Panc1 (cell line): ENCODE measurements at regions not wholly inside any gene's neighbourhood (a gene's known extent, or its start where the extent isn't known, plus 50 kb on each side); places are given as distances from the start of the nearest gene placed in this dataset.

Experiments used
- POLR2AphosphoS5 ChIP-seq: IDR thresholded peaks from 2 replicates; pipeline ENCODE4 v1.6.1; 2012; ENCODE audit warnings: mild to moderate bottlenecking, low read depth, low read length, moderate library complexity
- TCF7L2 ChIP-seq: IDR thresholded peaks from 2 replicates; pipeline ENCODE4 v1.6.1; 2011; ENCODE audit warnings: mild to moderate bottlenecking, low read depth, low read length, inconsistent platforms
- TF ChIP-seq, protein P1 (sequence below), 2 experiments: IDR thresholded peaks; 2 replicates each; pipeline ENCODE4 v1.6.1; 2011 to 2012; ENCODE audit warnings: low read depth in 2 of 2, control low read depth in 1 of 2, low read length in 1 of 2, mild to moderate bottlenecking in 1 of 2, moderate library complexity in 1 of 2; ENCODE audit not compliant: insufficient read depth in 1 of 2
- TF ChIP-seq, protein P2 (sequence below): fragments of 450-650 bp; IDR thresholded peaks from 2 replicates; pipeline ENCODE4 v1.5.1; 2017; ENCODE audit warnings: mild to moderate bottlenecking

DNA sequence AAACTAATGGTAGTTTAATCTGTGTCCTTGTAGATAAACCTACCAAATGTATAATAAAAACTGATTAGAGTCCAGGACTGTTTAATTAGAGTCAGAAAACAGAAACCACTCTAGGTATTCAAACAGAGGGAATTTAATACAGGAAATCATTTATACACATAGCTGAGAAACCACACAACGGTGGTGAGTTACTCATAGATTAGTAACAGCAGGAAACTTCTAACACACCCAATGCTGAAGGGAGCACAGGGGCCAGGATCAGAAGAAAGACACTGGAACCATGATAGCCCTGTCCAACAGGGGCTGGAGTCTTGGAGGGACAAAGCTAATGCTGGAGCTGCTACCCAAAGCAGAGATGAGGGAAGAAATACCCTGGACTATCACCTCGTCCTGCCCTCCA lies 321.0 kb downstream of the ACTL7B start:
- TF ChIP-seq, protein P1, sequence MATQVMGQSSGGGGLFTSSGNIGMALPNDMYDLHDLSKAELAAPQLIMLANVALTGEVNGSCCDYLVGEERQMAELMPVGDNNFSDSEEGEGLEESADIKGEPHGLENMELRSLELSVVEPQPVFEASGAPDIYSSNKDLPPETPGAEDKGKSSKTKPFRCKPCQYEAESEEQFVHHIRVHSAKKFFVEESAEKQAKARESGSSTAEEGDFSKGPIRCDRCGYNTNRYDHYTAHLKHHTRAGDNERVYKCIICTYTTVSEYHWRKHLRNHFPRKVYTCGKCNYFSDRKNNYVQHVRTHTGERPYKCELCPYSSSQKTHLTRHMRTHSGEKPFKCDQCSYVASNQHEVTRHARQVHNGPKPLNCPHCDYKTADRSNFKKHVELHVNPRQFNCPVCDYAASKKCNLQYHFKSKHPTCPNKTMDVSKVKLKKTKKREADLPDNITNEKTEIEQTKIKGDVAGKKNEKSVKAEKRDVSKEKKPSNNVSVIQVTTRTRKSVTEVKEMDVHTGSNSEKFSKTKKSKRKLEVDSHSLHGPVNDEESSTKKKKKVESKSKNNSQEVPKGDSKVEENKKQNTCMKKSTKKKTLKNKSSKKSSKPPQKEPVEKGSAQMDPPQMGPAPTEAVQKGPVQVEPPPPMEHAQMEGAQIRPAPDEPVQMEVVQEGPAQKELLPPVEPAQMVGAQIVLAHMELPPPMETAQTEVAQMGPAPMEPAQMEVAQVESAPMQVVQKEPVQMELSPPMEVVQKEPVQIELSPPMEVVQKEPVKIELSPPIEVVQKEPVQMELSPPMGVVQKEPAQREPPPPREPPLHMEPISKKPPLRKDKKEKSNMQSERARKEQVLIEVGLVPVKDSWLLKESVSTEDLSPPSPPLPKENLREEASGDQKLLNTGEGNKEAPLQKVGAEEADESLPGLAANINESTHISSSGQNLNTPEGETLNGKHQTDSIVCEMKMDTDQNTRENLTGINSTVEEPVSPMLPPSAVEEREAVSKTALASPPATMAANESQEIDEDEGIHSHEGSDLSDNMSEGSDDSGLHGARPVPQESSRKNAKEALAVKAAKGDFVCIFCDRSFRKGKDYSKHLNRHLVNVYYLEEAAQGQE (IDR thresholded peaks at IDR 0.05; ENCODE audit: insufficient read depth in 1 of 2, low read depth in 2 of 2, low read length in 1 of 2): no peak
- TF ChIP-seq, protein P2, sequence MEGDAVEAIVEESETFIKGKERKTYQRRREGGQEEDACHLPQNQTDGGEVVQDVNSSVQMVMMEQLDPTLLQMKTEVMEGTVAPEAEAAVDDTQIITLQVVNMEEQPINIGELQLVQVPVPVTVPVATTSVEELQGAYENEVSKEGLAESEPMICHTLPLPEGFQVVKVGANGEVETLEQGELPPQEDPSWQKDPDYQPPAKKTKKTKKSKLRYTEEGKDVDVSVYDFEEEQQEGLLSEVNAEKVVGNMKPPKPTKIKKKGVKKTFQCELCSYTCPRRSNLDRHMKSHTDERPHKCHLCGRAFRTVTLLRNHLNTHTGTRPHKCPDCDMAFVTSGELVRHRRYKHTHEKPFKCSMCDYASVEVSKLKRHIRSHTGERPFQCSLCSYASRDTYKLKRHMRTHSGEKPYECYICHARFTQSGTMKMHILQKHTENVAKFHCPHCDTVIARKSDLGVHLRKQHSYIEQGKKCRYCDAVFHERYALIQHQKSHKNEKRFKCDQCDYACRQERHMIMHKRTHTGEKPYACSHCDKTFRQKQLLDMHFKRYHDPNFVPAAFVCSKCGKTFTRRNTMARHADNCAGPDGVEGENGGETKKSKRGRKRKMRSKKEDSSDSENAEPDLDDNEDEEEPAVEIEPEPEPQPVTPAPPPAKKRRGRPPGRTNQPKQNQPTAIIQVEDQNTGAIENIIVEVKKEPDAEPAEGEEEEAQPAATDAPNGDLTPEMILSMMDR: no peak
- TF ChIP-seq TCF7L2 (no peak), POLR2AphosphoS5 (no peak)
